ENCODE measurements at regions not wholly inside any gene's neighbourhood (a gene's known extent, or its start where the extent isn't known, plus 50 kb on each side); places are given as distances from the start of the nearest gene placed in this dataset.

DNA sequence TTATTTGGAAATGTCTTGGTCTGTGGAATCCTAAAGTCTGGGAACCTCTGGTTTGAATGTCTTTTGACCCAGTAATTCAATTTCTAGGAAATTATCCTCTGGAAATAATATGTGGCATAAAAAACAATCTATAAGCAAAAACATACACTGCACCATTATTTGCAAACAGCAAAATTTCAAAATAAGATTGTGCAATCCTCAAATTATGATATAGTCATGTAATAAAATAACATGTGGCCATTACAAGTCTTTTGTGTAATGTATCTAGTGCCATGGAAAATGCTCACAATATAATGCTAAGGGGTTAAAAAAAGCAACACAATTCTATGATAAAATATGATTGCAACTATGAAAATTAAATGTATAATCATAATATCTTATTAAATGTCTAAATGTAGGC is 312.9 kb upstream of the RUNX1 start:
- Histone ChIP-seq H4K20me1 (ENCODE audit: insufficient read depth, low read length) (no peaks in the 10 kb centered on the region), H3K27me3 (ENCODE audit: control insufficient read depth in 2 of 2, insufficient read depth in 2 of 2, low read length in 2 of 2) (no peaks in the 10 kb centered on the region), H3K9me3 (replicated peaks in 1 of 2; ENCODE audit: control insufficient read depth in 1 of 2, insufficient read depth in 1 of 2, low read length in 2 of 2) (no peaks in the 10 kb centered on the region), H2AFZ (ENCODE audit: insufficient read depth, low read depth, low read length, poor library complexity, severe bottlenecking) (no peak overlapping the region), H3K79me2 (ENCODE audit: insufficient read depth, low read length) (no peaks in the 10 kb centered on the region), H3K36me3 (replicated peaks in 1 of 2; ENCODE audit: control insufficient read depth in 1 of 2, insufficient read depth in 2 of 2, low read length in 2 of 2) (no peaks in the 10 kb centered on the region), H3K4me3 (replicated peaks in 1 of 3; ENCODE audit: low read depth in 2 of 3, low read length in 3 of 3) (no peak overlapping the region), H3K27ac (ENCODE audit: low read depth in 1 of 2, low read length in 2 of 2) (no peak overlapping the region), H3K4me2 (replicated peaks; ENCODE audit: extremely low read depth, low read length, poor library complexity, severe bottlenecking) (no peak overlapping the region), H3K9ac (ENCODE audit: insufficient read depth, low read length, poor library complexity, severe bottlenecking) (no peak overlapping the region), H3K4me1 (ENCODE audit: control insufficient read depth in 1 of 2, insufficient read depth in 2 of 2, low read length in 2 of 2) (no peaks in the 10 kb centered on the region)
- H3K27me3 Mint-ChIP-seq (ENCODE audit: low read depth in 3 of 3), result peaks cover 0 to 3% (median 0%) of the 10 kb centered on the region in 3 donors
- DNase-seq, result no peak
- no peaks in the 10 kb centered on the region for H3K4me1 Mint-ChIP-seq
- H3K4me3 Mint-ChIP-seq, result no peak overlapping the region
- intact Hi-C loops (cut with micrococcal nuclease), result no loop called here
- no peak for TF ChIP-seq CTCF (IDR thresholded peaks at IDR 0.05)
- no peaks in the 10 kb centered on the region for H3K36me3 Mint-ChIP-seq
- H3K9me3 Mint-ChIP-seq, result peaks cover 0 to 7% (median 5%) of the 10 kb centered on the region in 7 donors
- no peak overlapping the region for H3K27ac Mint-ChIP-seq

DNA sequence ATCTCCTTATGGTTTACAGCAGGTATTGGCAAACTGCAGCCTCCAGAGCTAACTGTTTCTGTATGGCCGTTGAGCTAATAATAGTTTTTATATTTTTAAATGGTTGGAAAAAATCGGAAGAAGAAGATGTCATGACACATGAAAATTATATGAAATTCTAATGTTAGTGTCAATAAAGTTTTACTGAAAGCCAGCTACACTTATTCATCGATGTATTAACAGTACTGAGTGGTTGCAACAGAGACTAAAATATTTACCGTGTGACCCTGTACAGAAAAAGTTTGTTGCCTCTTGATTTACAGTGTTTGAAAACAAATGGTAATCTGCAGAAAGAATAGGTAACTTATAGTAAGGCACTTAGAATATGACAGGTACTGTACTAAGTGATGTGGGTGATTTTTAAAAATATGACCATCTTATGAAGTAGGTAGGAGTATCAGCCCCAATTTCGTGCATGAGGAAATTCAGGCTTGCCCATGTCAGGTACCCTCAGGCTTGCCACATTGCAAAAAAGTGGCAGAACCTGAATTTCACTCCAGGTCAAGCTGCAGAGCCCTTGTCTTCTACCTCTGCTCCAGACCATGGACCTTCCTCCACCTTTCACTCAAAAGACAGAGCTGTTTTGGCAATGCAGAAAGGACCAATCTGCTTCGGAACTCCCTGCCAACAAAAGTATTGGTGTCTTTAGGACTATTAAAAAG is 311.9 kb upstream of the RUNX1 start:
- TF ChIP-seq CTCF (IDR thresholded peaks at IDR 0.05), result no peak
- H3K27ac ChIP-seq (ENCODE audit: low read depth in 1 of 2, low read length in 2 of 2), result no peak overlapping the region
- no peak overlapping the region for H2AFZ ChIP-seq (ENCODE audit: insufficient read depth, low read depth, low read length, poor library complexity, severe bottlenecking)
- H3K4me1 ChIP-seq (ENCODE audit: control insufficient read depth in 1 of 2, insufficient read depth in 2 of 2, low read length in 2 of 2), result no peaks in the 10 kb centered on the region
- no peaks in the 10 kb centered on the region for H3K9me3 ChIP-seq (replicated peaks in 1 of 2; ENCODE audit: control insufficient read depth in 1 of 2, insufficient read depth in 1 of 2, low read length in 2 of 2)
- H3K9me3 Mint-ChIP-seq, result peaks cover 0 to 8% (median 5%) of the 10 kb centered on the region in 7 donors
- H3K4me3 Mint-ChIP-seq, result no peak overlapping the region
- peaks cover 0 to 3% (median 1%) of the 10 kb centered on the region in 3 donors for H3K27me3 Mint-ChIP-seq (ENCODE audit: low read depth in 3 of 3)
- no peaks in the 10 kb centered on the region for H3K36me3 ChIP-seq (replicated peaks in 1 of 2; ENCODE audit: control insufficient read depth in 1 of 2, insufficient read depth in 2 of 2, low read length in 2 of 2)
- no peak overlapping the region for H3K4me2 ChIP-seq (replicated peaks; ENCODE audit: extremely low read depth, low read length, poor library complexity, severe bottlenecking)
- no peak overlapping the region for H3K9ac ChIP-seq (ENCODE audit: insufficient read depth, low read length, poor library complexity, severe bottlenecking)
- H3K79me2 ChIP-seq (ENCODE audit: insufficient read depth, low read length), result no peaks in the 10 kb centered on the region
- H4K20me1 ChIP-seq (ENCODE audit: insufficient read depth, low read length), result no peaks in the 10 kb centered on the region
- DNase-seq, result no peak
- no peaks in the 10 kb centered on the region for H3K4me1 Mint-ChIP-seq
- H3K4me3 ChIP-seq (replicated peaks in 1 of 3; ENCODE audit: low read depth in 2 of 3, low read length in 3 of 3), result no peak overlapping the region
- H3K36me3 Mint-ChIP-seq, result no peaks in the 10 kb centered on the region
- H3K27ac Mint-ChIP-seq, result no peak overlapping the region
- H3K27me3 ChIP-seq (ENCODE audit: control insufficient read depth in 2 of 2, insufficient read depth in 2 of 2, low read length in 2 of 2), result no peaks in the 10 kb centered on the region
- intact Hi-C loops (cut with micrococcal nuclease), result no loop called here
- 96% methylated on average over 3 of the region's 6 CpGs for WGBS (ENCODE audit: insufficient coverage)

Measured in CD14-positive monocyte (primary cell).